ENCODE measurements at regions not wholly inside any gene's neighbourhood (a gene's known extent, or its start where the extent isn't known, plus 50 kb on each side); places are given as distances from the start of the nearest gene placed in this dataset.

- TF ChIP-seq ZNF331 (CRISPR knock-in tag; IDR thresholded peaks at IDR 0.05; ENCODE audit: low read depth) (no peak), CTCF (conservative IDR thresholded peaks at IDR 0.05; ENCODE audit: low read depth in 2 of 2) (no peak), CREB1 (CRISPR knock-in tag; IDR thresholded peaks at IDR 0.05; ENCODE audit: low read depth) (no peak), ZNF114 (CRISPR knock-in tag; IDR thresholded peaks at IDR 0.05) (no peak), EZH2phosphoT487 (IDR thresholded peaks at IDR 0.05; ENCODE audit: unreplicated experiment) (no peak), EZH2 (IDR thresholded peaks at IDR 0.05; ENCODE audit: low read depth, unreplicated experiment) (no peak), NANOG (IDR thresholded peaks at IDR 0.05; ENCODE audit: borderline replicate concordance) (no peak)
These were observed 72.2 kb upstream of the KRTAP11-1 start (continued) for GRCh38 chr21:30953605-30954004.

DNA sequence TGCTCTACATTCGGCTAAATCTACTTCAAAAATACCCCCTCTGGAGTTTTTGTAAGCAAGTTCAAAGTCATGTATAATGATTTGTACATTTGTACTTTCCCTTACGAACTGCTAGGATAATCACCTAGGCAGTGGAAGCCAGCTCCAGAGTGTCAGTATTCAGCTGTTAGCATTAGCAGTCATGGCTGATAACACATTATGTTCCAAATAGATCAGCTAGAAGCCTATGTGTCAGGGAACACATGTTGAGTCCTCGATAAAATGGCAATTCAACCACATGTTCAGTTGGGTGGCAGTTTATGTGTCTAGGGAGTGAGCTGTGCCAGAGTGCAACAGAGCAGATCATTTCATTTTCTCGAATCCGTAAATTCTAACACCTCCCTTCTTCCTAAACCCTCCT lies 65.8 kb upstream of the KRTAP11-1 start:
- no peaks in the 10 kb centered on the region for H3K36me3 Mint-ChIP-seq (ENCODE audit: low read depth)

More for the DNA sequence above, 65.8 kb upstream of the KRTAP11-1 start:
- H3K9me3 Mint-ChIP-seq: no peaks in the 10 kb centered on the region; the same call in 2 of the 3 replicates
- Histone ChIP-seq H3K4me1 (ENCODE audit: insufficient read depth) (no peaks in the 10 kb centered on the region), H2AFZ (no peak overlapping the region), H4K20me1 (replicated peaks; ENCODE audit: insufficient read depth) (no peaks in the 10 kb centered on the region), H3K4me3 (no peak overlapping the region), H3K79me2 (replicated peaks; ENCODE audit: insufficient read depth) (no peaks in the 10 kb centered on the region), H3K27me3 (ENCODE audit: insufficient read depth) (no peaks in the 10 kb centered on the region), H3F3A (replicated peaks; ENCODE audit: low read depth) (no peaks in the 10 kb centered on the region), H3K27ac (ENCODE audit: low read depth) (no peak overlapping the region), H3K4me2 (no peak overlapping the region), H3K9me2 (ENCODE audit: insufficient read depth) (no peaks in the 10 kb centered on the region; the same call in 1 of the 2 replicates), H3K36me3 (ENCODE audit: insufficient read depth) (no peaks in the 10 kb centered on the region)
- H3K27me3 Mint-ChIP-seq (ENCODE audit: insufficient read depth, low read depth, poor library complexity): no peaks in the 10 kb centered on the region
- ATAC-seq (no peak), DNase-seq (ENCODE audit: low spot score) (no peak)
- TF ChIP-seq EZH2phosphoT487 (IDR thresholded peaks at IDR 0.05; ENCODE audit: unreplicated experiment) (no peak), REST (IDR thresholded peaks at IDR 0.05; ENCODE audit: unreplicated experiment) (no peak), STAT1 (IDR thresholded peaks at IDR 0.05; ENCODE audit: unreplicated experiment) (no peak), POLR2AphosphoS5 (IDR thresholded peaks at IDR 0.05; ENCODE audit: low read depth) (no peak), ZNF331 (CRISPR knock-in tag; IDR thresholded peaks at IDR 0.05; ENCODE audit: low read depth) (no peak), JUNB (IDR thresholded peaks at IDR 0.05; ENCODE audit: unreplicated experiment) (no peak)
- TF ChIP-seq, protein P1, sequence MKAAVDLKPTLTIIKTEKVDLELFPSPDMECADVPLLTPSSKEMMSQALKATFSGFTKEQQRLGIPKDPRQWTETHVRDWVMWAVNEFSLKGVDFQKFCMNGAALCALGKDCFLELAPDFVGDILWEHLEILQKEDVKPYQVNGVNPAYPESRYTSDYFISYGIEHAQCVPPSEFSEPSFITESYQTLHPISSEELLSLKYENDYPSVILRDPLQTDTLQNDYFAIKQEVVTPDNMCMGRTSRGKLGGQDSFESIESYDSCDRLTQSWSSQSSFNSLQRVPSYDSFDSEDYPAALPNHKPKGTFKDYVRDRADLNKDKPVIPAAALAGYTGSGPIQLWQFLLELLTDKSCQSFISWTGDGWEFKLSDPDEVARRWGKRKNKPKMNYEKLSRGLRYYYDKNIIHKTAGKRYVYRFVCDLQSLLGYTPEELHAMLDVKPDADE (IDR thresholded peaks at IDR 0.05): no peak
- H3K4me3 Mint-ChIP-seq: no peak overlapping the region
- H3K4me1 Mint-ChIP-seq: no peaks in the 10 kb centered on the region
- H3K27ac Mint-ChIP-seq: no peak overlapping the region
